ENCODE measurements at regions not wholly inside any gene's neighbourhood (a gene's known extent, or its start where the extent isn't known, plus 50 kb on each side); places are given as distances from the start of the nearest gene placed in this dataset.
A peak's percentile ranks its signal among the peaks of the same experiment; 100 is the strongest.

GRCh38 chr9:570187-570586 lies 271.3 kb upstream of the DMRT1 start (continued):
- TF ChIP-seq ZNF138 (tag by site-specific recombination; IDR thresholded peaks at IDR 0.05; ENCODE audit: borderline replicate concordance), result no peak
- TF ChIP-seq ZXDB (tag by site-specific recombination; IDR thresholded peaks at IDR 0.05), result no peak
- TF ChIP-seq ZNF148 (tag by site-specific recombination; IDR thresholded peaks at IDR 0.05; ENCODE audit: borderline replicate concordance), result no peak
- no peak for TF ChIP-seq KLF8 (tag by site-specific recombination; IDR thresholded peaks at IDR 0.05)
- no peak for TF ChIP-seq ZBTB44 (tag by site-specific recombination; IDR thresholded peaks at IDR 0.05)

GRCh38 chr9:571066-571465 lies 270.4 kb upstream of the DMRT1 start:
- CTCF ChIA-PET, result no interaction called here
- POLR2A ChIA-PET, result no interaction called here
- H3K9me3 ChIP-seq (ENCODE audit: control insufficient read depth, insufficient read depth, low read depth, low read length), result no peaks in the 10 kb centered on the region
- no peaks in the 10 kb centered on the region for H3K4me1 ChIP-seq (ENCODE audit: control insufficient read depth, insufficient read depth, low read length)
- H3K36me3 ChIP-seq (ENCODE audit: control insufficient read depth in 2 of 2, insufficient read depth in 1 of 2, low read length in 2 of 2), result no peaks in the 10 kb centered on the region
- H3K4me3 ChIP-seq (ENCODE audit: low read depth, low read length), result no peak overlapping the region
- no peak overlapping the region for H3K27ac ChIP-seq (ENCODE audit: extremely low read depth, low read depth, low read length)
- TF ChIP-seq ZIC2 (tag by site-specific recombination; IDR thresholded peaks at IDR 0.05) (no peak), PRDM6 (tag by site-specific recombination; IDR thresholded peaks at IDR 0.05) (0 out of 2 replicates have a peak, but pooled peaks have one; percentile 31)

- Histone ChIP-seq H3K27ac (ENCODE audit: extremely low read depth, low read depth, low read length) (no peak overlapping the region), H3K9me3 (ENCODE audit: control insufficient read depth, insufficient read depth, low read depth, low read length) (no peaks in the 10 kb centered on the region), H3K36me3 (ENCODE audit: control insufficient read depth in 2 of 2, insufficient read depth in 1 of 2, low read length in 2 of 2) (no peaks in the 10 kb centered on the region), H3K4me1 (ENCODE audit: control insufficient read depth, insufficient read depth, low read length) (no peaks in the 10 kb centered on the region), H3K4me3 (ENCODE audit: low read depth, low read length) (no peak overlapping the region)
- POLR2A ChIA-PET, result no interaction called here
- CTCF ChIA-PET, result interaction anchor here (0.7 kb wide), 2 partner anchors 35 to 67 kb away, joined by 3 read pairs; partner anchors contain the start of gene KANK1
- no peak for TF ChIP-seq ZNF639 (tag by site-specific recombination; IDR thresholded peaks at IDR 0.05)
- no peak for TF ChIP-seq TRIM28 (IDR thresholded peaks at IDR 0.05; ENCODE audit: borderline replicate concordance, low read length)
- TF ChIP-seq ZNF660 (tag by site-specific recombination; IDR thresholded peaks at IDR 0.05), result no peak
- no peak for TF ChIP-seq ZNF366 (tag by site-specific recombination; conservative IDR thresholded peaks at IDR 0.05)
- no peak for TF ChIP-seq TCF7L2 (IDR thresholded peaks at IDR 0.05; ENCODE audit: borderline replicate concordance, low read depth, low read length)
- TF ChIP-seq ZNF654 (tag by site-specific recombination; IDR thresholded peaks at IDR 0.05; ENCODE audit: low read depth), result no peak
- TF ChIP-seq ZNF354C (tag by site-specific recombination; IDR thresholded peaks at IDR 0.05; ENCODE audit: borderline replicate concordance, low read depth), result no peak
- TF ChIP-seq PRDM10 (tag by site-specific recombination; IDR thresholded peaks at IDR 0.05), result no peak
- no peak for TF ChIP-seq HOXA7 (CRISPR knock-in tag; IDR thresholded peaks at IDR 0.05; ENCODE audit: borderline replicate concordance)
- no peak for TF ChIP-seq SP3 (tag by site-specific recombination; IDR thresholded peaks at IDR 0.05)
- no peak for TF ChIP-seq ZSCAN23 (tag by site-specific recombination; IDR thresholded peaks at IDR 0.05)
- no peak for TF ChIP-seq ZFP41 (tag by site-specific recombination; IDR thresholded peaks at IDR 0.05; ENCODE audit: borderline replicate concordance)
- TF ChIP-seq ZNF629 (tag by site-specific recombination; IDR thresholded peaks at IDR 0.05), result no peak
- TF ChIP-seq ZNF391 (tag by site-specific recombination; IDR thresholded peaks at IDR 0.05; ENCODE audit: borderline replicate concordance, low read depth), result no peak
- TF ChIP-seq ZNF266 (tag by site-specific recombination; IDR thresholded peaks at IDR 0.05; ENCODE audit: low read depth), result no peak
Observed at GRCh38 chr9:571741-572140, 269.8 kb upstream of the DMRT1 start.

All from HEK293 (cell line).